H1 (cell line): ENCODE measurements at regions not wholly inside any gene's neighbourhood (a gene's known extent, or its start where the extent isn't known, plus 50 kb on each side); places are given as distances from the start of the nearest gene placed in this dataset.

ENCODE experiments used
- CTCF ChIA-PET: fragments of 300-600 bp; sonication (Branson Sonifier 250); formaldehyde crosslinking; loops from one replicate; lab custom pipeline; 2021; ENCODE audit not compliant: partially characterized antibody; lab: Charles Lee
- POLR2A ChIA-PET: fragments of 300-600 bp; sonication (Branson Sonifier 250); formaldehyde crosslinking; loops from one replicate; lab custom pipeline; 2021; ENCODE audit warnings: inconsistent platforms; ENCODE audit not compliant: partially characterized antibody; lab: Charles Lee
- DNase-seq, 2 experiments: peaks; one replicate each; pipeline versions ENCODE4 v3.0.0 to v3.0.0-alpha.2; 2010 to 2022; ENCODE audit warnings: low spot score in 2 of 2, low read depth in 1 of 2, mixed read lengths in 1 of 2
- FAIRE-seq: peaks from 2 replicates; lab custom pipeline; 2011; peaks lifted over from hg19 to GRCh38; lab: Jason Lieb, UNC
- H2AFZ ChIP-seq: 2 replicates; pipeline ENCODE4 v1.8.1; 2012; ENCODE audit warnings: low read length, inconsistent platforms
- H2AK5ac ChIP-seq: 2 replicates; pipeline ENCODE4 v1.6.1; 2013; ENCODE audit warnings: low read depth, low read length
- H2BK120ac ChIP-seq: replicated peaks from 2 replicates; pipeline ENCODE3; 2013; ENCODE audit warnings: low read depth, low read length, inconsistent platforms
- H2BK12ac ChIP-seq: 2 replicates; pipeline ENCODE4 v1.6.1; 2013; ENCODE audit warnings: low read depth, low read length
- H2BK15ac ChIP-seq: 2 replicates; pipeline ENCODE4 v1.6.1; 2013; ENCODE audit warnings: low read length
- H2BK20ac ChIP-seq: 2 replicates; pipeline ENCODE4 v1.6.1; 2013; ENCODE audit warnings: low read length
- H2BK5ac ChIP-seq: 2 replicates; pipeline ENCODE4 v1.6.1; 2013; ENCODE audit warnings: low read depth, low read length
- H3K14ac ChIP-seq: 2 replicates; pipeline ENCODE4 v1.6.1; 2013; ENCODE audit warnings: inconsistent platforms; ENCODE audit not compliant: insufficient read length
- H3K18ac ChIP-seq: 2 replicates; pipeline ENCODE4 v1.6.1; 2013; ENCODE audit warnings: low read length; ENCODE audit errors: extremely low read depth
- H3K23ac ChIP-seq: 2 replicates; pipeline ENCODE4 v1.6.1; 2013; ENCODE audit warnings: inconsistent platforms; ENCODE audit not compliant: insufficient read length
- H3K23me2 ChIP-seq: 2 replicates; pipeline ENCODE4 v1.6.1; 2013; ENCODE audit warnings: low read depth, low read length
- H3K27ac ChIP-seq: 2 replicates; pipeline ENCODE4 v1.6.1; 2011; ENCODE audit warnings: low read depth, low read length, inconsistent platforms
- H3K27me3 ChIP-seq, 4 experiments: replicated peaks in 1 of 4; 1 replicate in 1 of 4; 2 replicates in 3 of 4; pipeline versions ENCODE4 v1.6.1 to v1.8.1; 2011 to 2013; ENCODE audit warnings: low read length in 3 of 4, mild to moderate bottlenecking in 3 of 4, inconsistent platforms in 2 of 4, mixed read lengths in 2 of 4, moderate library complexity in 1 of 4; ENCODE audit not compliant: control insufficient read depth in 3 of 4, insufficient read depth in 3 of 4; ENCODE audit errors: extremely low read depth in 1 of 4
- H3K36me3 ChIP-seq, 4 experiments: 2 replicates each; pipeline versions ENCODE4 v1.6.1 to v1.8.1; 2011 to 2013; ENCODE audit warnings: mild to moderate bottlenecking in 4 of 4, low read length in 3 of 4, moderate library complexity in 2 of 4, control low read depth in 1 of 4, inconsistent platforms in 1 of 4; ENCODE audit not compliant: insufficient read depth in 4 of 4, control insufficient read depth in 2 of 4
- H3K4ac ChIP-seq: replicated peaks from 2 replicates; pipeline ENCODE3; 2013; ENCODE audit warnings: low read length, low read depth, mixed read lengths, inconsistent platforms; ENCODE audit not compliant: insufficient read length
- H3K4me1 ChIP-seq, 4 experiments: replicated peaks in 1 of 4; 1 replicate in 1 of 4; 2 replicates in 3 of 4; pipeline versions ENCODE4 v1.6.1 to v1.8.1; 2011 to 2013; ENCODE audit warnings: low read length in 3 of 4, inconsistent platforms in 2 of 4, mixed read lengths in 1 of 4; ENCODE audit not compliant: insufficient read depth in 4 of 4, control insufficient read depth in 3 of 4
- H3K4me2 ChIP-seq, 2 experiments: 2 replicates each; pipeline versions ENCODE4 v1.6.1 to v1.8.1; 2011 to 2013; ENCODE audit warnings: low read depth in 2 of 2, low read length in 2 of 2, control low read depth in 1 of 2, inconsistent platforms in 1 of 2, mild to moderate bottlenecking in 1 of 2; ENCODE audit not compliant: insufficient read depth in 1 of 2
- H3K4me3 ChIP-seq, 4 experiments: fragments of 200-600, 300-600 bp in 1 of 4; sonication (generic), shearing (Covaris generic), sonication (Bioruptor Twin) in 1 of 4; 2 replicates each; pipeline versions ENCODE4 v1.5.1 to v1.8.1; 2011 to 2016; ENCODE audit warnings: low read length in 4 of 4, low read depth in 3 of 4, control low read depth in 2 of 4, inconsistent platforms in 2 of 4, mild to moderate bottlenecking in 2 of 4, mixed read lengths in 1 of 4, moderate library complexity in 1 of 4; ENCODE audit not compliant: insufficient read depth in 2 of 4; ENCODE audit errors: extremely low read depth in 1 of 4
- H3K56ac ChIP-seq: replicated peaks from 2 replicates; pipeline ENCODE3; 2013; ENCODE audit warnings: low read depth, mild to moderate bottlenecking, mixed read lengths, low read length, inconsistent platforms; ENCODE audit not compliant: insufficient read length
- H3K79me1 ChIP-seq: 2 replicates; pipeline ENCODE4 v1.6.1; 2013; ENCODE audit warnings: low read depth, low read length, control low read depth
- H3K79me2 ChIP-seq, 2 experiments: 2 replicates each; pipeline versions ENCODE4 v1.6.1 to v1.8.1; 2012 to 2013; ENCODE audit warnings: low read length in 2 of 2, mild to moderate bottlenecking in 2 of 2, inconsistent platforms in 1 of 2; ENCODE audit not compliant: insufficient read depth in 2 of 2, control insufficient read depth in 1 of 2
- H3K9ac ChIP-seq, 4 experiments: replicated peaks in 1 of 4; 1 replicate in 1 of 4; 2 replicates in 3 of 4; pipeline versions ENCODE4 v1.6.1 to v1.8.1; 2011 to 2013; ENCODE audit warnings: low read depth in 3 of 4, low read length in 3 of 4, control low read depth in 2 of 4, mild to moderate bottlenecking in 2 of 4, moderate library complexity in 2 of 4, inconsistent platforms in 1 of 4; ENCODE audit errors: extremely low read depth in 1 of 4
- H3K9me3 ChIP-seq, 2 experiments: 2 replicates each; pipeline versions ENCODE4 v1.6.1 to v1.8.1; 2012 to 2013; ENCODE audit warnings: mild to moderate bottlenecking in 2 of 2, moderate library complexity in 2 of 2, control low read depth in 1 of 2, inconsistent platforms in 1 of 2, low read depth in 1 of 2, low read length in 1 of 2, mixed read lengths in 1 of 2; ENCODE audit not compliant: insufficient read depth in 2 of 2
- H4K20me1 ChIP-seq, 2 experiments: replicated peaks in 1 of 2; 2 replicates each; pipeline versions ENCODE3 to v1.8.1; 2011 to 2013; ENCODE audit warnings: inconsistent platforms in 2 of 2, low read length in 2 of 2, mild to moderate bottlenecking in 1 of 2; ENCODE audit not compliant: insufficient read depth in 2 of 2, control insufficient read depth in 1 of 2
- H4K5ac ChIP-seq: 2 replicates; pipeline ENCODE4 v1.6.1; 2013; ENCODE audit warnings: low read length, low read depth, mixed read lengths, inconsistent platforms; ENCODE audit not compliant: insufficient read length
- H4K8ac ChIP-seq: 2 replicates; pipeline ENCODE4 v1.8.0; 2013; ENCODE audit warnings: mild to moderate bottlenecking, moderate library complexity, low read length, inconsistent platforms; ENCODE audit not compliant: insufficient read depth; ENCODE audit errors: extremely low read depth
- H4K91ac ChIP-seq: replicated peaks from 2 replicates; pipeline ENCODE3; 2013; ENCODE audit warnings: low read length, mixed read lengths, inconsistent platforms; ENCODE audit not compliant: insufficient read length
- BACH1 ChIP-seq: IDR thresholded peaks from 2 replicates; pipeline ENCODE4 v1.6.1; 2012; ENCODE audit warnings: low read length, improper control_type of control experiment
- EGR1 ChIP-seq: IDR thresholded peaks from 2 replicates; pipeline ENCODE4 v1.6.1; 2011; ENCODE audit warnings: low read depth, low read length, borderline replicate concordance
- SUZ12 ChIP-seq: fragments of 200-600 bp; sonication (generic); IDR thresholded peaks from 2 replicates; pipeline ENCODE4 v1.6.1; 2012; ENCODE audit warnings: mild to moderate bottlenecking, inconsistent platforms, low read length, moderate library complexity, mixed read lengths
- WGBS, 2 experiments: shearing (Covaris generic) in 1 of 2; methylation state at CpG; one replicate each; pipeline versions ENCODE4 v1.1.6 to v1.1.7; 2013 to 2015; ENCODE audit warnings: low lambda C conversion rate in 2 of 2, mixed read lengths in 2 of 2, inconsistent platforms in 1 of 2, low coverage in 1 of 2, missing lambda C conversion rate in 1 of 2; ENCODE audit not compliant: insufficient replicate concordance in 2 of 2, insufficient coverage in 1 of 2, insufficient read length in 1 of 2; ENCODE audit errors: extremely low coverage in 1 of 2, missing lambda C conversion rate in 1 of 2; 5-methylcytosine and 5-hydroxymethylcytosine counted together
- TF ChIP-seq, protein P1 (sequence below): IDR thresholded peaks from 2 replicates; pipeline ENCODE4 v1.6.1; 2012; ENCODE audit warnings: low read length, inconsistent platforms

- Histone ChIP-seq H3K79me1 (no peaks in the 10 kb centered on the region), H2BK15ac (no peak overlapping the region), H4K91ac (no peak overlapping the region), H3K36me3 (no peaks in the 10 kb centered on the region), H3K4me1 (no peaks in the 10 kb centered on the region), H3K4me2 (no peak overlapping the region), H3K27me3 (no peaks in the 10 kb centered on the region), H3K56ac (no peak overlapping the region), H4K5ac (no peak overlapping the region), H2BK120ac (no peak overlapping the region), H2BK20ac (no peak overlapping the region), H3K4me3 (no peak overlapping the region), H2BK5ac (no peak overlapping the region), H3K23ac (no peak overlapping the region), H3K18ac (no peak overlapping the region), H3K9ac (no peak overlapping the region), H2AK5ac (no peak overlapping the region), H3K4ac (no peak overlapping the region), H3K27ac (no peak overlapping the region), H2BK12ac (no peak overlapping the region), H3K79me2 (no peaks in the 10 kb centered on the region), H2AFZ (no peak overlapping the region), H3K9me3 (no peaks in the 10 kb centered on the region), H3K23me2 (no peaks in the 10 kb centered on the region), H4K20me1 (no peaks in the 10 kb centered on the region), H3K14ac (no peak overlapping the region), H4K8ac (no peak overlapping the region)
- DNase-seq (no peak), FAIRE-seq (no peak)
- 89% methylated on average over 2 of the region's 2 CpGs; no CpG with 5 or more reads in 1 of the 2 experiments for WGBS, 2 experiments
- CTCF ChIA-PET: no interaction called here
- POLR2A ChIA-PET: no interaction called here
- TF ChIP-seq, protein P1, sequence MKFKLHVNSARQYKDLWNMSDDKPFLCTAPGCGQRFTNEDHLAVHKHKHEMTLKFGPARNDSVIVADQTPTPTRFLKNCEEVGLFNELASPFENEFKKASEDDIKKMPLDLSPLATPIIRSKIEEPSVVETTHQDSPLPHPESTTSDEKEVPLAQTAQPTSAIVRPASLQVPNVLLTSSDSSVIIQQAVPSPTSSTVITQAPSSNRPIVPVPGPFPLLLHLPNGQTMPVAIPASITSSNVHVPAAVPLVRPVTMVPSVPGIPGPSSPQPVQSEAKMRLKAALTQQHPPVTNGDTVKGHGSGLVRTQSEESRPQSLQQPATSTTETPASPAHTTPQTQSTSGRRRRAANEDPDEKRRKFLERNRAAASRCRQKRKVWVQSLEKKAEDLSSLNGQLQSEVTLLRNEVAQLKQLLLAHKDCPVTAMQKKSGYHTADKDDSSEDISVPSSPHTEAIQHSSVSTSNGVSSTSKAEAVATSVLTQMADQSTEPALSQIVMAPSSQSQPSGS: no peak
- no peak for TF ChIP-seq EGR1
- TF ChIP-seq SUZ12: no peak
- no peak for TF ChIP-seq BACH1
Measured at GRCh38 chr20:26163890-26164289, 467.2 kb upstream of the ZNF337 start.
